ENCODE measurements at regions not wholly inside any gene's neighbourhood (a gene's known extent, or its start where the extent isn't known, plus 50 kb on each side); places are given as distances from the start of the nearest gene placed in this dataset.

GRCh38 chr13:18948012-18948663 is 233.5 kb downstream of the TUBA3C start:
- Histone ChIP-seq H3K27me3 (replicated peaks in 1 of 7) (peaks cover 0 to 14% (median 0%) of the 10 kb centered on the region in 7 donors), H3K9me3 (peaks cover 0 to 34% (median 0%) of the 10 kb centered on the region in 8 donors), H3K36me3 (no peaks in the 10 kb centered on the region), H3K4me1 (no peaks in the 10 kb centered on the region), H3K4me3 (no peak overlapping the region), H3K27ac (no peak overlapping the region)
- peak; percentile 51 for DNase-seq
- intact Hi-C loops (cut with DNase I; ENCODE audit: low total_unique reads) = no loop called here
- no peak for TF ChIP-seq POLR2A (IDR thresholded peaks at IDR 0.05)
- 59 to 73% (median 66%) methylated on average over 3 to 5 of the region's 5 CpGs for WGBS, 5 donors

GRCh38 chr13:18947376-18947977 is 234.1 kb downstream of the TUBA3C start:
- H3K27ac ChIP-seq = no peak overlapping the region
- intact Hi-C loops (cut with DNase I; ENCODE audit: low total_unique reads) = no loop called here
- H3K4me1 ChIP-seq = no peaks in the 10 kb centered on the region
- peaks cover 0 to 14% (median 0%) of the 10 kb centered on the region in 7 donors for H3K27me3 ChIP-seq (replicated peaks in 1 of 7)
- WGBS, 5 donors = 75 to 89% (median 84%) methylated on average over 3 of the region's 3 CpGs
- peak; percentile 66 for DNase-seq
- TF ChIP-seq CTCF (IDR thresholded peaks at IDR 0.05 in 8 of 11, conservative IDR thresholded peaks at IDR 0.05 in 3 of 11) (no peak), POLR2AphosphoS5 (IDR thresholded peaks at IDR 0.05) (no peak), POLR2A (IDR thresholded peaks at IDR 0.05) (no peak)
- H3K9me3 ChIP-seq = peaks cover 0 to 30% (median 0%) of the 10 kb centered on the region in 8 donors
- no peak overlapping the region for H3K4me3 ChIP-seq
- no peaks in the 10 kb centered on the region for H3K36me3 ChIP-seq

- TF ChIP-seq POLR2AphosphoS5 (IDR thresholded peaks at IDR 0.05) (no peak), POLR2A (IDR thresholded peaks at IDR 0.05) (no peak), CTCF (IDR thresholded peaks at IDR 0.05 in 8 of 11, conservative IDR thresholded peaks at IDR 0.05 in 3 of 11) (no peak)
- H3K4me1 ChIP-seq = no peaks in the 10 kb centered on the region
- intact Hi-C loops (cut with DNase I; ENCODE audit: low total_unique reads) = no loop called here
- H3K4me3 ChIP-seq = no peak overlapping the region
- H3K27me3 ChIP-seq (replicated peaks in 1 of 7) = peaks cover 0 to 14% (median 0%) of the 10 kb centered on the region in 7 donors
- peaks cover 0 to 23% (median 0%) of the 10 kb centered on the region in 8 donors for H3K9me3 ChIP-seq
- WGBS, 5 donors = 59 to 69% (median 64%) methylated on average over 6 to 7 of the region's 7 CpGs
- no peak overlapping the region for H3K27ac ChIP-seq
- no peaks in the 10 kb centered on the region for H3K36me3 ChIP-seq
- peak; percentile 70 for DNase-seq
Measured at GRCh38 chr13:18946738-18947137, 234.9 kb downstream of the TUBA3C start.

- Histone ChIP-seq H3K27ac (no peak overlapping the region), H3K9me3 (peaks cover 0 to 14% (median 0%) of the 10 kb centered on the region in 8 donors), H3K4me3 (no peak overlapping the region), H3K36me3 (no peaks in the 10 kb centered on the region), H3K27me3 (replicated peaks in 1 of 7) (peaks cover 0 to 14% (median 0%) of the 10 kb centered on the region in 7 donors), H3K4me1 (no peaks in the 10 kb centered on the region)
- TF ChIP-seq POLR2A (IDR thresholded peaks at IDR 0.05) = no peak
- peak; percentile 64 for DNase-seq
- intact Hi-C loops (cut with DNase I; ENCODE audit: low total_unique reads) = no loop called here
- 88 to 92% (median 90%) methylated on average over 22 to 29 of the region's 29 CpGs for WGBS, 5 donors
Measured at GRCh38 chr13:18944501-18945068, 237.0 kb downstream of the TUBA3C start.
